GM23338 (cell line): ENCODE measurements at regions not wholly inside any gene's neighbourhood (a gene's known extent, or its start where the extent isn't known, plus 50 kb on each side); places are given as distances from the start of the nearest gene placed in this dataset.

ENCODE experiments used
- CREB1 ChIP-seq: fragments of 250-450 bp; sonication (Bioruptor Pico); IDR thresholded peaks from 2 replicates; pipeline ENCODE4 v1.5.0; 2020; ENCODE audit warnings: low read depth, mild to moderate bottlenecking, moderate library complexity
- EZH2 ChIP-seq: fragments of 200-600 bp; sonication (generic); IDR thresholded peaks from one replicate; pipeline ENCODE4 v1.8.0; 2017; ENCODE audit warnings: antibody characterized with exemption, mild to moderate bottlenecking, low read depth; ENCODE audit not compliant: unreplicated experiment
- EZH2phosphoT487 ChIP-seq: fragments of 200-600 bp; sonication (generic); IDR thresholded peaks from one replicate; pipeline ENCODE4 v1.8.1; 2018; ENCODE audit warnings: antibody characterized with exemption; ENCODE audit not compliant: unreplicated experiment
- JUNB ChIP-seq: IDR thresholded peaks from one replicate; pipeline ENCODE4 v1.6.1; 2016; ENCODE audit warnings: antibody characterized with exemption; ENCODE audit not compliant: unreplicated experiment
- NANOG ChIP-seq: IDR thresholded peaks from 2 replicates; pipeline ENCODE4 v1.6.1; 2016; ENCODE audit warnings: antibody characterized with exemption, borderline replicate concordance
- POLR2AphosphoS5 ChIP-seq: IDR thresholded peaks from 2 replicates; pipeline ENCODE4 v1.6.1; 2016; ENCODE audit warnings: antibody characterized with exemption, low read depth
- STAT1 ChIP-seq: IDR thresholded peaks from one replicate; pipeline ENCODE4 v1.6.1; 2016; ENCODE audit warnings: antibody characterized with exemption; ENCODE audit not compliant: unreplicated experiment
- ZNF114 ChIP-seq: fragments of 250-450 bp; sonication (Bioruptor Pico); IDR thresholded peaks from 2 replicates; pipeline ENCODE4 v1.5.0; 2020; ENCODE audit warnings: mild to moderate bottlenecking, moderate library complexity
- ZNF331 ChIP-seq: fragments of 250-450 bp; sonication (Bioruptor Pico); IDR thresholded peaks from 2 replicates; pipeline ENCODE4 v1.5.0; 2020; ENCODE audit warnings: low read depth, mild to moderate bottlenecking, moderate library complexity
- TF ChIP-seq, protein P1 (sequence below), 2 experiments: fragments of 200-600 bp in 1 of 2; sonication (generic) in 1 of 2; conservative IDR thresholded peaks; 2 replicates each; pipeline versions ENCODE4 v1.5.1 to v1.6.1; 2016 to 2017; ENCODE audit warnings: antibody characterized with exemption in 2 of 2, low read depth in 2 of 2, mild to moderate bottlenecking in 2 of 2, moderate library complexity in 1 of 2
- TF ChIP-seq, protein P2 (sequence below): IDR thresholded peaks from one replicate; pipeline ENCODE4 v1.6.1; 2018; ENCODE audit warnings: antibody characterized with exemption; ENCODE audit not compliant: unreplicated experiment

DNA sequence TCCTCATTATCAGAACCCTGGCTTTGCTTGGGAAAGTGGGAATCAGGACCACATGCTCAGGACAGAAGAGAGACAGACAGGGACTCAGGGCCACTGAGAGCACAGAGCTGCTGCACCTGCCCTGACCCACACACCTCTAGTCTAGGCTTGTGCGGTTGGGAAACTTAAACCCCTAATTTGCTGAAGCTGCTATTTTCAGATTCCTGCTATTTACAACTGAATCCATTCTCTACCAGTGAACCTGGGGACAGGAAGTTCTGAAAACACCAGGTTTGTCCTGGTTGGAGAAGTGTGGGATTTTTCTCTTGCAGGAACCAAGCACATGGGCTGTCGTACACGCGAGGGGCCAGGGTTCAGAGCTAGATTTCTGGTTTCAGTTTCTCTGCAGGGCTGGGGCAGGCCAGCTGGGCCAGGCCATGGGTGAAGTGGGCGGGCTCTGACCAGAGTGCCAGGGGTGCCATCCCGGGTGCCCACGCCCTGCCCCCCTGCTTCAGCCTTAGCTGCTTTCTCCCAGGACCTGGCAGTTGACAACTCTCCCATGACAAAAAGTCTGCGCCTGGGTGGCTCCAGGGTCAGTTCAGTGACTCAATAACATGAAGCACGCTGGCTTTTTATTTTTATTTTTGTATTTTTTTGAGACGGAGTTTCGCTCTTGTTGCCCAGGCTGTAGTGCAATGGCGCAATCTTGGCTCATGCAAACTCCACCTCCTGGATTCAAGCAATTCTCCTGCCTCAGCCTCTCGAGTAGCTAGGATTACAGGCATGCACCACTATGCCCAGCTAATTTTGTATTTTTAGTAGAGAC, 51.3 kb upstream of the SLC1A4 start:
- TF ChIP-seq POLR2AphosphoS5: no peak
- TF ChIP-seq, protein P1, sequence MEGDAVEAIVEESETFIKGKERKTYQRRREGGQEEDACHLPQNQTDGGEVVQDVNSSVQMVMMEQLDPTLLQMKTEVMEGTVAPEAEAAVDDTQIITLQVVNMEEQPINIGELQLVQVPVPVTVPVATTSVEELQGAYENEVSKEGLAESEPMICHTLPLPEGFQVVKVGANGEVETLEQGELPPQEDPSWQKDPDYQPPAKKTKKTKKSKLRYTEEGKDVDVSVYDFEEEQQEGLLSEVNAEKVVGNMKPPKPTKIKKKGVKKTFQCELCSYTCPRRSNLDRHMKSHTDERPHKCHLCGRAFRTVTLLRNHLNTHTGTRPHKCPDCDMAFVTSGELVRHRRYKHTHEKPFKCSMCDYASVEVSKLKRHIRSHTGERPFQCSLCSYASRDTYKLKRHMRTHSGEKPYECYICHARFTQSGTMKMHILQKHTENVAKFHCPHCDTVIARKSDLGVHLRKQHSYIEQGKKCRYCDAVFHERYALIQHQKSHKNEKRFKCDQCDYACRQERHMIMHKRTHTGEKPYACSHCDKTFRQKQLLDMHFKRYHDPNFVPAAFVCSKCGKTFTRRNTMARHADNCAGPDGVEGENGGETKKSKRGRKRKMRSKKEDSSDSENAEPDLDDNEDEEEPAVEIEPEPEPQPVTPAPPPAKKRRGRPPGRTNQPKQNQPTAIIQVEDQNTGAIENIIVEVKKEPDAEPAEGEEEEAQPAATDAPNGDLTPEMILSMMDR (conservative IDR thresholded peaks at IDR 0.05; ENCODE audit: low read depth in 2 of 2): no peak
- TF ChIP-seq EZH2: no peak
- no peak for TF ChIP-seq ZNF114
- TF ChIP-seq, protein P2, sequence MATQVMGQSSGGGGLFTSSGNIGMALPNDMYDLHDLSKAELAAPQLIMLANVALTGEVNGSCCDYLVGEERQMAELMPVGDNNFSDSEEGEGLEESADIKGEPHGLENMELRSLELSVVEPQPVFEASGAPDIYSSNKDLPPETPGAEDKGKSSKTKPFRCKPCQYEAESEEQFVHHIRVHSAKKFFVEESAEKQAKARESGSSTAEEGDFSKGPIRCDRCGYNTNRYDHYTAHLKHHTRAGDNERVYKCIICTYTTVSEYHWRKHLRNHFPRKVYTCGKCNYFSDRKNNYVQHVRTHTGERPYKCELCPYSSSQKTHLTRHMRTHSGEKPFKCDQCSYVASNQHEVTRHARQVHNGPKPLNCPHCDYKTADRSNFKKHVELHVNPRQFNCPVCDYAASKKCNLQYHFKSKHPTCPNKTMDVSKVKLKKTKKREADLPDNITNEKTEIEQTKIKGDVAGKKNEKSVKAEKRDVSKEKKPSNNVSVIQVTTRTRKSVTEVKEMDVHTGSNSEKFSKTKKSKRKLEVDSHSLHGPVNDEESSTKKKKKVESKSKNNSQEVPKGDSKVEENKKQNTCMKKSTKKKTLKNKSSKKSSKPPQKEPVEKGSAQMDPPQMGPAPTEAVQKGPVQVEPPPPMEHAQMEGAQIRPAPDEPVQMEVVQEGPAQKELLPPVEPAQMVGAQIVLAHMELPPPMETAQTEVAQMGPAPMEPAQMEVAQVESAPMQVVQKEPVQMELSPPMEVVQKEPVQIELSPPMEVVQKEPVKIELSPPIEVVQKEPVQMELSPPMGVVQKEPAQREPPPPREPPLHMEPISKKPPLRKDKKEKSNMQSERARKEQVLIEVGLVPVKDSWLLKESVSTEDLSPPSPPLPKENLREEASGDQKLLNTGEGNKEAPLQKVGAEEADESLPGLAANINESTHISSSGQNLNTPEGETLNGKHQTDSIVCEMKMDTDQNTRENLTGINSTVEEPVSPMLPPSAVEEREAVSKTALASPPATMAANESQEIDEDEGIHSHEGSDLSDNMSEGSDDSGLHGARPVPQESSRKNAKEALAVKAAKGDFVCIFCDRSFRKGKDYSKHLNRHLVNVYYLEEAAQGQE: no peak
- no peak for TF ChIP-seq EZH2phosphoT487
- TF ChIP-seq JUNB: no peak
- TF ChIP-seq CREB1 (CRISPR knock-in tag): no peak
- TF ChIP-seq STAT1: no peak
- no peak for TF ChIP-seq ZNF331 (CRISPR knock-in tag)
- TF ChIP-seq NANOG: no peak
